HepG2 (cell line): ENCODE measurements at regions not wholly inside any gene's neighbourhood (a gene's known extent, or its start where the extent isn't known, plus 50 kb on each side); places are given as distances from the start of the nearest gene placed in this dataset.

Experiments used
- AHR ChIP-seq: IDR thresholded peaks from 2 replicates; pipeline ENCODE4 v1.6.1; 2018; ENCODE audit warnings: missing genetic modification reagents, missing compliant biosample characterization
- BORCS8-MEF2B ChIP-seq: sonication (generic); formaldehyde crosslinking; IDR thresholded peaks from 2 replicates; pipeline ENCODE4 v1.8.0; 2022; ENCODE audit warnings: mild to moderate bottlenecking, missing genetic modification reagents
- CHD2 ChIP-seq: IDR thresholded peaks from 2 replicates; pipeline ENCODE4 v1.6.1; 2011; ENCODE audit warnings: low read depth, low read length, improper control_type of control experiment
- DR1 ChIP-seq: sonication (generic); formaldehyde crosslinking; IDR thresholded peaks from 2 replicates; pipeline ENCODE4 v1.8.0; 2021; ENCODE audit warnings: mild to moderate bottlenecking, missing genetic modification reagents, inconsistent platforms
- FOSL2 ChIP-seq: sonication (generic); formaldehyde crosslinking; IDR thresholded peaks from 2 replicates; pipeline ENCODE4 v1.4.0; 2020; ENCODE audit warnings: missing genetic modification reagents
- GLI4 ChIP-seq: sonication (generic); formaldehyde crosslinking; IDR thresholded peaks from 2 replicates; pipeline ENCODE4 v1.5.1; 2020; ENCODE audit warnings: missing genetic modification reagents, mild to moderate bottlenecking, moderate library complexity, borderline replicate concordance
- HES4 ChIP-seq: sonication (generic); formaldehyde crosslinking; IDR thresholded peaks from 2 replicates; pipeline ENCODE4 v1.9.0; 2021; ENCODE audit warnings: mild to moderate bottlenecking, missing genetic modification reagents, borderline replicate concordance
- ISL2 ChIP-seq: sonication (generic); formaldehyde crosslinking; IDR thresholded peaks from 2 replicates; pipeline ENCODE4 v1.5.0; 2020; ENCODE audit warnings: missing genetic modification reagents
- LCORL ChIP-seq, 2 experiments: fragments of 450-650 bp in 1 of 2; sonication (generic) in 1 of 2; formaldehyde crosslinking in 1 of 2; IDR thresholded peaks; 2 replicates each; pipeline versions ENCODE4 v1.5.0 to v1.6.1; 2017 to 2020; ENCODE audit warnings: antibody characterized with exemption in 1 of 2, missing genetic modification reagents in 1 of 2
- MED1 ChIP-seq: sonication (generic); formaldehyde crosslinking; IDR thresholded peaks from 2 replicates; pipeline ENCODE4 v1.4.0; 2020; ENCODE audit warnings: missing genetic modification reagents
- MEF2D ChIP-seq: sonication (generic); formaldehyde crosslinking; IDR thresholded peaks from 2 replicates; pipeline ENCODE4 v1.5.1; 2020; ENCODE audit warnings: mild to moderate bottlenecking, missing genetic modification reagents
- PCBP1 ChIP-seq: fragments of 200-400 bp; formaldehyde crosslinking; IDR thresholded peaks from 2 replicates; pipeline ENCODE4 v1.6.1; 2017; ENCODE audit warnings: mild to moderate bottlenecking, low read depth, low read length, borderline replicate concordance
- TBP ChIP-seq: sonication (generic); formaldehyde crosslinking; IDR thresholded peaks from 2 replicates; pipeline ENCODE4 v1.5.0; 2020; ENCODE audit warnings: missing genetic modification reagents
- ZC3H13 ChIP-seq: sonication (generic); formaldehyde crosslinking; IDR thresholded peaks from 2 replicates; pipeline ENCODE4 v1.8.1; 2023; ENCODE audit warnings: mild to moderate bottlenecking, missing genetic modification reagents, moderate library complexity
- ZNF713 ChIP-seq: sonication (generic); formaldehyde crosslinking; IDR thresholded peaks from 2 replicates; pipeline ENCODE4 v1.4.0; 2020; ENCODE audit warnings: mild to moderate bottlenecking, missing genetic modification reagents
- ZNF720 ChIP-seq: sonication (generic); formaldehyde crosslinking; IDR thresholded peaks from 2 replicates; pipeline ENCODE4 v1.4.0; 2020; ENCODE audit warnings: missing genetic modification reagents
- ZNF772 ChIP-seq: sonication (generic); formaldehyde crosslinking; IDR thresholded peaks from 2 replicates; pipeline ENCODE4 v1.5.0; 2020; ENCODE audit warnings: mild to moderate bottlenecking, missing genetic modification reagents
- TF ChIP-seq, protein P1 (sequence below): sonication (generic); formaldehyde crosslinking; IDR thresholded peaks from 2 replicates; pipeline ENCODE4 v1.4.0; 2020; ENCODE audit warnings: missing genetic modification reagents
- TF ChIP-seq, protein P2 (sequence below): sonication (generic); formaldehyde crosslinking; IDR thresholded peaks from 2 replicates; pipeline ENCODE4 v1.5.0; 2020; ENCODE audit warnings: mild to moderate bottlenecking, missing genetic modification reagents, borderline replicate concordance

DNA sequence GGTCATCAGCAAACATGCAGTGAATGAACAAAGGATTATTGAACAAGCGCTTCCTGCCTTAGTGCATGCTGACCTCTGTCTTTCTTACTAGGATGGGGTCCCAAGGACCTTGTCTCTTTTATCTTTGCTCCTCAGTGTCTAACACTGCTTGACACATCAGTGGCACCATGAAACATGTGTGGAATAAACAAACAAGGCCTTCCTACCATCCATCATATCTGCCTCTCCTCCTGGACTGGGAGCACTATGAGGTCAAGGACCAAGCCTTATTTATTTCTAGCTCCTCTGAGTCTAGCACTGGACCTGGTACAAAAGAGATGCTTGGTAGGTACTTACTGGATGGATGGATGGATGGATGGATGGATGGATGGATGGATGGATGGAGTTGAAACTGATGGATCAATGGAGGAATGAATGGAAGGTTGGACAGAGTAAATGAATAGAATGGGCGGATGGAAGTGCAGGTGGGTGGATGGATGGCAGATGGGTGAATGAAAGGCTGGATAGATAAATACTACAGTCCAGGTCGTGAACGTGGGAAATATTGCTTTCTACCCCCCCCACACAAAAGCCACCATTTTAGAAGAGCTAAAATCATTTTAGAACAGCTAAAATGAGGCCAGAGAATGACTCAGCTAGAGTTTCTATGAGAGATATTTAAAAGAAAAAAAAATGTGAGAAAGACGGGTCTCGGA, 104.1 kb upstream of the PTPN1 start (continued):
- TF ChIP-seq, protein P1, sequence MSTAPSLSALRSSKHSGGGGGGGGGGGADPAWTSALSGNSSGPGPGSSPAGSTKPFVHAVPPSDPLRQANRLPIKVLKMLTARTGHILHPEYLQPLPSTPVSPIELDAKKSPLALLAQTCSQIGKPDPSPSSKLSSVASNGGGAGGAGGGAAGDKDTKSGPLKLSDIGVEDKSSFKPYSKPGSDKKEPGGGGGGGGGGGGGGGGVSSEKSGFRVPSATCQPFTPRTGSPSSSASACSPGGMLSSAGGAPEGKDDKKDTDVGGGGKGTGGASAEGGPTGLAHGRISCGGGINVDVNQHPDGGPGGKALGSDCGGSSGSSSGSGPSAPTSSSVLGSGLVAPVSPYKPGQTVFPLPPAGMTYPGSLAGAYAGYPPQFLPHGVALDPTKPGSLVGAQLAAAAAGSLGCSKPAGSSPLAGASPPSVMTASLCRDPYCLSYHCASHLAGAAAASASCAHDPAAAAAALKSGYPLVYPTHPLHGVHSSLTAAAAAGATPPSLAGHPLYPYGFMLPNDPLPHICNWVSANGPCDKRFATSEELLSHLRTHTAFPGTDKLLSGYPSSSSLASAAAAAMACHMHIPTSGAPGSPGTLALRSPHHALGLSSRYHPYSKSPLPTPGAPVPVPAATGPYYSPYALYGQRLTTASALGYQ = peak; percentile 79
- TF ChIP-seq PCBP1 = no peak
- no peak for TF ChIP-seq ZNF720
- TF ChIP-seq AHR = no peak; the same call in 1 of the 2 replicates
- TF ChIP-seq MED1 (CRISPR knock-in tag) = peak; percentile 98
- TF ChIP-seq LCORL (IDR thresholded peaks at IDR 0.05) = peak; percentile 26; the same call in 1 of the 2 replicates
- TF ChIP-seq LCORL (CRISPR knock-in tag; IDR thresholded peaks at IDR 0.05) = peak; percentile 51; the same call in 1 of the 2 replicates
- TF ChIP-seq ZNF713 = no peak
- TF ChIP-seq ISL2 (CRISPR knock-in tag) = peak; percentile 95
- no peak for TF ChIP-seq DR1 (CRISPR knock-in tag)
- no peak for TF ChIP-seq CHD2
- TF ChIP-seq ZC3H13 (CRISPR knock-in tag) = no peak
- TF ChIP-seq GLI4 (CRISPR knock-in tag) = peak; percentile 90; the same call in 1 of the 2 replicates
- TF ChIP-seq FOSL2 (CRISPR knock-in tag) = peak; percentile 88
- TF ChIP-seq HES4 (CRISPR knock-in tag) = no peak
- TF ChIP-seq MEF2D (CRISPR knock-in tag) = peak; percentile 92
- no peak for TF ChIP-seq BORCS8-MEF2B (CRISPR knock-in tag)
- no peak for TF ChIP-seq ZNF772
- no peak for TF ChIP-seq TBP
- TF ChIP-seq, protein P2, sequence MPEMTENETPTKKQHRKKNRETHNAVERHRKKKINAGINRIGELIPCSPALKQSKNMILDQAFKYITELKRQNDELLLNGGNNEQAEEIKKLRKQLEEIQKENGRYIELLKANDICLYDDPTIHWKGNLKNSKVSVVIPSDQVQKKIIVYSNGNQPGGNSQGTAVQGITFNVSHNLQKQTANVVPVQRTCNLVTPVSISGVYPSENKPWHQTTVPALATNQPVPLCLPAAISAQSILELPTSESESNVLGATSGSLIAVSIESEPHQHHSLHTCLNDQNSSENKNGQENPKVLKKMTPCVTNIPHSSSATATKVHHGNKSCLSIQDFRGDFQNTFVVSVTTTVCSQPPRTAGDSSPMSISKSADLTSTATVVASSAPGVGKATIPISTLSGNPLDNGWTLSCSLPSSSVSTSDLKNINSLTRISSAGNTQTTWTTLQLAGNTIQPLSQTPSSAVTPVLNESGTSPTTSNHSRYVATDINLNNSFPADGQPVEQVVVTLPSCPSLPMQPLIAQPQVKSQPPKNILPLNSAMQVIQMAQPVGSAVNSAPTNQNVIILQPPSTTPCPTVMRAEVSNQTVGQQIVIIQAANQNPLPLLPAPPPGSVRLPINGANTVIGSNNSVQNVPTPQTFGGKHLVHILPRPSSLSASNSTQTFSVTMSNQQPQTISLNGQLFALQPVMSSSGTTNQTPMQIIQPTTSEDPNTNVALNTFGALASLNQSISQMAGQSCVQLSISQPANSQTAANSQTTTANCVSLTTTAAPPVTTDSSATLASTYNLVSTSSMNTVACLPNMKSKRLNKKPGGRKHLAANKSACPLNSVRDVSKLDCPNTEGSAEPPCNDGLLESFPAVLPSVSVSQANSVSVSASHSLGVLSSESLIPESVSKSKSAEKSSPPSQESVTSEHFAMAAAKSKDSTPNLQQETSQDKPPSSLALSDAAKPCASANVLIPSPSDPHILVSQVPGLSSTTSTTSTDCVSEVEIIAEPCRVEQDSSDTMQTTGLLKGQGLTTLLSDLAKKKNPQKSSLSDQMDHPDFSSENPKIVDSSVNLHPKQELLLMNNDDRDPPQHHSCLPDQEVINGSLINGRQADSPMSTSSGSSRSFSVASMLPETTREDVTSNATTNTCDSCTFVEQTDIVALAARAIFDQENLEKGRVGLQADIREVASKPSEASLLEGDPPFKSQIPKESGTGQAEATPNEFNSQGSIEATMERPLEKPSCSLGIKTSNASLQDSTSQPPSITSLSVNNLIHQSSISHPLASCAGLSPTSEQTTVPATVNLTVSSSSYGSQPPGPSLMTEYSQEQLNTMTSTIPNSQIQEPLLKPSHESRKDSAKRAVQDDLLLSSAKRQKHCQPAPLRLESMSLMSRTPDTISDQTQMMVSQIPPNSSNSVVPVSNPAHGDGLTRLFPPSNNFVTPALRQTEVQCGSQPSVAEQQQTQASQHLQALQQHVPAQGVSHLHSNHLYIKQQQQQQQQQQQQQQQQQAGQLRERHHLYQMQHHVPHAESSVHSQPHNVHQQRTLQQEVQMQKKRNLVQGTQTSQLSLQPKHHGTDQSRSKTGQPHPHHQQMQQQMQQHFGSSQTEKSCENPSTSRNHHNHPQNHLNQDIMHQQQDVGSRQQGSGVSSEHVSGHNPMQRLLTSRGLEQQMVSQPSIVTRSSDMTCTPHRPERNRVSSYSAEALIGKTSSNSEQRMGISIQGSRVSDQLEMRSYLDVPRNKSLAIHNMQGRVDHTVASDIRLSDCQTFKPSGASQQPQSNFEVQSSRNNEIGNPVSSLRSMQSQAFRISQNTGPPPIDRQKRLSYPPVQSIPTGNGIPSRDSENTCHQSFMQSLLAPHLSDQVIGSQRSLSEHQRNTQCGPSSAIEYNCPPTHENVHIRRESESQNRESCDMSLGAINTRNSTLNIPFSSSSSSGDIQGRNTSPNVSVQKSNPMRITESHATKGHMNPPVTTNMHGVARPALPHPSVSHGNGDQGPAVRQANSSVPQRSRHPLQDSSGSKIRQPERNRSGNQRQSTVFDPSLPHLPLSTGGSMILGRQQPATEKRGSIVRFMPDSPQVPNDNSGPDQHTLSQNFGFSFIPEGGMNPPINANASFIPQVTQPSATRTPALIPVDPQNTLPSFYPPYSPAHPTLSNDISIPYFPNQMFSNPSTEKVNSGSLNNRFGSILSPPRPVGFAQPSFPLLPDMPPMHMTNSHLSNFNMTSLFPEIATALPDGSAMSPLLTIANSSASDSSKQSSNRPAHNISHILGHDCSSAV (CRISPR knock-in tag) = no peak
